Lower leg skin (tissue), 4 donors: ENCODE measurements at regions not wholly inside any gene's neighbourhood (a gene's known extent, or its start where the extent isn't known, plus 50 kb on each side); places are given as distances from the start of the nearest gene placed in this dataset.

Experiments
- DNase-seq, 2 donors: peaks; one replicate each; pipeline ENCODE4 v3.0.0-alpha.2; 2019; ENCODE audit warnings: low spot score in 2 of 2
- H3K4me3 ChIP-seq: fragments of 200-600 bp; sonication (generic); 2 replicates; pipeline ENCODE4 v1.5.1; 2017; ENCODE audit warnings: mild to moderate bottlenecking, low read depth; ENCODE audit not compliant: poor library complexity, severe bottlenecking
- CTCF ChIP-seq, 3 donors: fragments of 450-650 bp; IDR thresholded peaks; one replicate each; pipeline ENCODE4 v1.5.1; 2016; ENCODE audit warnings: antibody characterized with exemption in 3 of 3, mild to moderate bottlenecking in 3 of 3, moderate library complexity in 2 of 3
- POLR2A ChIP-seq, 2 donors: fragments of 450-650 bp; IDR thresholded peaks; one replicate each; pipeline ENCODE4 v1.6.1; 2016 to 2017; ENCODE audit warnings: antibody characterized with exemption in 2 of 2, mild to moderate bottlenecking in 1 of 2, moderate library complexity in 1 of 2
- WGBS, 2 donors: methylation state at CpG; one replicate each; pipeline ENCODE4 v1.1.5; 2018; 5-methylcytosine and 5-hydroxymethylcytosine counted together
- intact Hi-C: fragments of 100-400 bp; cut with DNase I; formaldehyde crosslinking; loops from one replicate; pipeline ENCODE4 v1.15.0; 2023; ENCODE audit warnings: low total_unique reads

GRCh38 chr2:19496646-19497045 is 138.2 kb upstream of the OSR1 start:
- TF ChIP-seq CTCF (IDR thresholded peaks at IDR 0.05): no peak
- no peak for TF ChIP-seq POLR2A (IDR thresholded peaks at IDR 0.05)
- no peak for DNase-seq

GRCh38 chr2:19494241-19494640 is 135.8 kb upstream of the OSR1 start:
- no peak overlapping the region for H3K4me3 ChIP-seq
- WGBS, 2 donors: 84 to 88% methylated on average over 4 of the region's 4 CpGs
- intact Hi-C loops: no loop called here
- DNase-seq: no peak
- TF ChIP-seq POLR2A (IDR thresholded peaks at IDR 0.05) (no peak), CTCF (IDR thresholded peaks at IDR 0.05) (no peak)

More at GRCh38 chr2:19496646-19497045, 138.2 kb upstream of the OSR1 start:
- intact Hi-C loops: no loop called here
- WGBS, 2 donors: 87% methylated on average over 5 of the region's 5 CpGs
- H3K4me3 ChIP-seq: no peak overlapping the region

DNA sequence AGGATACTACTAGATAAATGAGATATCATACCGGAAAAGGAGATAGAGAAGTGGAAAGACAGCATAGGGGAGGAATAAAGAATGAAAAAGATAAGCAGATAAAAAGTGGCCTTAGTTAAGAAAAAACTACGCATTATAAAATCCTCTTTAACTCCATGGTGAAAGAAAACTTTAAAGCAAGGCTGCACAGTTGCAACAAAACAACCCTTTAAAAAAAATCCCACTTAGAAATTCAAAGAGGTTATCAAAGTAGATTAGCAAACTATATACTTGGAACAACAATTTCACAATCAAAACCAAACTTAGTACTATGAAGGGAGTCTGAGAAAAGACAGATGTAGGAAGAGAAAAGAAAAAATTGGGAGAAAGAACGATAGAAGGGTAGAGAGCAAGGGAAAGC is 133.4 kb upstream of the OSR1 start:
- intact Hi-C loops: no loop called here
- no peak for DNase-seq
- no peak for TF ChIP-seq CTCF (IDR thresholded peaks at IDR 0.05)
- TF ChIP-seq POLR2A (IDR thresholded peaks at IDR 0.05): no peak
- no peak overlapping the region for H3K4me3 ChIP-seq
- WGBS, 2 donors: 69 to 81% methylated on average over 3 of the region's 3 CpGs

GRCh38 chr2:19490846-19491435 is 132.5 kb upstream of the OSR1 start:
- DNase-seq: no peak
- H3K4me3 ChIP-seq: no peak overlapping the region
- WGBS, 2 donors: 27 to 31% methylated on average over 8 of the region's 8 CpGs
- intact Hi-C loops: no loop called here
- TF ChIP-seq CTCF (IDR thresholded peaks at IDR 0.05) (no peak), POLR2A (IDR thresholded peaks at IDR 0.05) (no peak)

GRCh38 chr2:19488009-19488691 is 129.7 kb upstream of the OSR1 start:
- no peak for DNase-seq
- H3K4me3 ChIP-seq: no peak overlapping the region
- intact Hi-C loops: no loop called here
- 82 to 88% methylated on average over 4 of the region's 4 CpGs for WGBS, 2 donors
- TF ChIP-seq CTCF (IDR thresholded peaks at IDR 0.05) (no peak), POLR2A (IDR thresholded peaks at IDR 0.05) (no peak)

DNA sequence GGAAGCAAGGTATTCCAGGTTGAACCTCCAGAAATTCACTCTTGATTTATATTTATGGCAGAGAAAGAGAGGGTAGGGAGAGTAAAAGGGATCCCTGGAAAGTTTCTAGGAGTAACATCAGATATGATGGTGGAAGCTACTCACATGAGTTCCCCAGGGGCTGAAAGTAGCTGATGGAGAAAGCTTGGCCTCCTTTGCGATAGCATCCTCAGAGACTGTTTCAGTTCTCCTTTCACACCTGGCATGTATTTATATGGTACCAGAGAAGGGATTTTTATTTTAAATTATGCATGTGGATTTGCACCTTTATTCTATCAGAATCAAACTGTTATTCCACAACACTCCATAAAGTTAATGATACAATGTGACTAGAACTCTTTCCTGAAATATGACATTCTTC is 126.3 kb upstream of the OSR1 start:
- no peak overlapping the region for H3K4me3 ChIP-seq
- 94 to 100% methylated on average over 1 of the region's 1 CpG for WGBS, 2 donors
- no peak for TF ChIP-seq POLR2A (IDR thresholded peaks at IDR 0.05)
- TF ChIP-seq CTCF (IDR thresholded peaks at IDR 0.05): no peak
- DNase-seq: no peak
- intact Hi-C loops: no loop called here
